ENCODE measurements at regions not wholly inside any gene's neighbourhood (a gene's known extent, or its start where the extent isn't known, plus 50 kb on each side); places are given as distances from the start of the nearest gene placed in this dataset.

DNA sequence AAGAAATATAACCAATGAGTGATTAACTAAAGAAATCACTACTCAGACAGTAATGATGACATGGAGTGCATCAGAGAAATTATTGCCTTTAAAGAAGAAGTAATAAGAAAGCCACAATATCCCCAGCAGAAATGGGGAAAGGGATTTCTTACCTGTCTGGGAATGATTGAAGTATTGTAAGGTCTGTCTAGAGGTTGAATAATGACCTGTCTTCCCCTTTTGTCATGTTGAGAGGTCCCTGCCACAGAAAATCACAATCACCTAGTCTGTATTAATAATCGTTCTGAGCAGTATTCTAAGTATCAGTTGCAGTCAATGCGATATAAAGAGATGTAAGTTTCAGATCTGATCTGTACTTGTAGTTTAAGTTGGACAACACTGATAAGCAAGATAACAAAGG, 349.1 kb upstream of the TPK1 start:
- no peaks in the 10 kb centered on the region for H3K9me3 ChIP-seq (ENCODE audit: control insufficient read depth, low read depth, low read length)
- H3K9ac ChIP-seq (ENCODE audit: control insufficient read depth, extremely low read depth, insufficient read depth, low read length) = no peak overlapping the region
- H2AFZ ChIP-seq (ENCODE audit: control insufficient read depth, low read length) = no peak overlapping the region
- TF ChIP-seq CTCF (optimal IDR thresholded peaks at IDR 0.05 in 1 of 3, IDR thresholded peaks at IDR 0.05 in 1 of 3, conservative IDR thresholded peaks at IDR 0.05 in 1 of 3; ENCODE audit: extremely low read depth in 1 of 3, insufficient read depth in 2 of 3, low read length in 3 of 3) = no peak
- TF ChIP-seq EZH2 (IDR thresholded peaks at IDR 0.05; ENCODE audit: low read length) = no peak
- no peak overlapping the region for H3K27ac ChIP-seq (ENCODE audit: control insufficient read depth, insufficient read depth, low read length)
- dilution Hi-C loops (cut with MboI; ENCODE audit: extremely low pct_ligation_motif_present, low sequenced_read_pairs) = no loop called here
- DNase-seq (ENCODE audit: low read depth, low spot score) = no peak
- no peaks in the 10 kb centered on the region for H3K27me3 ChIP-seq (ENCODE audit: control insufficient read depth, extremely low read depth, insufficient read depth, low read length)
- no peaks in the 10 kb centered on the region for H4K20me1 ChIP-seq (ENCODE audit: control insufficient read depth, extremely low read depth, insufficient read depth, low read length)
- H3K4me3 ChIP-seq (ENCODE audit: control insufficient read depth in 2 of 3, extremely low read depth in 1 of 3, insufficient read depth in 2 of 3, low read depth in 1 of 3, low read length in 3 of 3) = no peak overlapping the region
- no peaks in the 10 kb centered on the region for H3K79me2 ChIP-seq (ENCODE audit: control insufficient read depth, insufficient read depth, low read length)
- H3K4me1 ChIP-seq (ENCODE audit: control insufficient read depth, extremely low read depth, insufficient read depth, low read length) = no peaks in the 10 kb centered on the region
- H3K9me1 ChIP-seq (ENCODE audit: control insufficient read depth, extremely low read depth, insufficient read depth, low read length) = no peaks in the 10 kb centered on the region
- no peak overlapping the region for H3K4me2 ChIP-seq (ENCODE audit: control insufficient read depth, extremely low read depth, insufficient read depth, low read depth, low read length)
- no peak for FAIRE-seq
- H3K36me3 ChIP-seq (ENCODE audit: control insufficient read depth in 2 of 2, extremely low read depth in 1 of 2, insufficient read depth in 2 of 2, low read length in 2 of 2) = no peaks in the 10 kb centered on the region

GRCh38 chr7:145183069-145183468, 347.2 kb upstream of the TPK1 start:
- Histone ChIP-seq H3K4me3 (ENCODE audit: control insufficient read depth in 2 of 3, extremely low read depth in 1 of 3, insufficient read depth in 2 of 3, low read depth in 1 of 3, low read length in 3 of 3) (no peak overlapping the region), H3K79me2 (ENCODE audit: control insufficient read depth, insufficient read depth, low read length) (no peaks in the 10 kb centered on the region), H4K20me1 (ENCODE audit: control insufficient read depth, extremely low read depth, insufficient read depth, low read length) (no peaks in the 10 kb centered on the region), H3K27me3 (ENCODE audit: control insufficient read depth, extremely low read depth, insufficient read depth, low read length) (no peaks in the 10 kb centered on the region), H3K9ac (ENCODE audit: control insufficient read depth, extremely low read depth, insufficient read depth, low read length) (no peak overlapping the region), H3K4me1 (ENCODE audit: control insufficient read depth, extremely low read depth, insufficient read depth, low read length) (no peaks in the 10 kb centered on the region), H3K9me3 (ENCODE audit: control insufficient read depth, low read depth, low read length) (no peaks in the 10 kb centered on the region), H3K36me3 (ENCODE audit: control insufficient read depth in 2 of 2, extremely low read depth in 1 of 2, insufficient read depth in 2 of 2, low read length in 2 of 2) (no peaks in the 10 kb centered on the region), H3K27ac (ENCODE audit: control insufficient read depth, insufficient read depth, low read length) (no peak overlapping the region), H3K9me1 (ENCODE audit: control insufficient read depth, extremely low read depth, insufficient read depth, low read length) (no peaks in the 10 kb centered on the region), H2AFZ (ENCODE audit: control insufficient read depth, low read length) (no peak overlapping the region), H3K4me2 (ENCODE audit: control insufficient read depth, extremely low read depth, insufficient read depth, low read depth, low read length) (no peak overlapping the region)
- no peak for DNase-seq (ENCODE audit: low read depth, low spot score)
- dilution Hi-C loops (cut with MboI; ENCODE audit: extremely low pct_ligation_motif_present, low sequenced_read_pairs) = no loop called here
- TF ChIP-seq CTCF (optimal IDR thresholded peaks at IDR 0.05 in 1 of 3, IDR thresholded peaks at IDR 0.05 in 1 of 3, conservative IDR thresholded peaks at IDR 0.05 in 1 of 3; ENCODE audit: extremely low read depth in 1 of 3, insufficient read depth in 2 of 3, low read length in 3 of 3) = no peak
- no peak for TF ChIP-seq EZH2 (IDR thresholded peaks at IDR 0.05; ENCODE audit: low read length)
- FAIRE-seq = no peak

Measured in keratinocyte (primary cell).